ENCODE measurements at regions not wholly inside any gene's neighbourhood (a gene's known extent, or its start where the extent isn't known, plus 50 kb on each side); places are given as distances from the start of the nearest gene placed in this dataset.

DNA sequence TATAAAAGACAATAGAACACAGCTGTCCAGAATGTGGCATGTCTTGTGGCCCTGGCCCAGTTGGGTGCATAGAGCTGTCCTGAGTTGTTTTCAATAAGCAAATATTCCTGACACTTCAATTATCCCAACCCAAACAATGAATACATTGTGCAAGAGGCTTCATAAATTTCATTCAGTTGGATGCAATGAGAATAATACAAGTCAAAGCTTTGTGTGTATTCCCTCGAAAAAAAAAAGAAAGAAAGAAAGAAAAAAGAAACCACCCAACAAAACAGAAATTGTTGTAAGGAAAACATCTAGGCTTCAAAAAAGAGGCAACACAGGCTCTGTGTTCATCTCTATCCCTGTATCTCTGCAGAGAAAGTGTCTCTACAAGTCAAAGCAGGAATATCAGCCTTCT, 138.7 kb upstream of the ADO start:
- no peak for DNase-seq (ENCODE audit: extremely low read depth, low read depth)
- H3K4me3 ChIP-seq (replicated peaks; ENCODE audit: low read depth, low read length), result no peak overlapping the region
- TF ChIP-seq, protein P1, sequence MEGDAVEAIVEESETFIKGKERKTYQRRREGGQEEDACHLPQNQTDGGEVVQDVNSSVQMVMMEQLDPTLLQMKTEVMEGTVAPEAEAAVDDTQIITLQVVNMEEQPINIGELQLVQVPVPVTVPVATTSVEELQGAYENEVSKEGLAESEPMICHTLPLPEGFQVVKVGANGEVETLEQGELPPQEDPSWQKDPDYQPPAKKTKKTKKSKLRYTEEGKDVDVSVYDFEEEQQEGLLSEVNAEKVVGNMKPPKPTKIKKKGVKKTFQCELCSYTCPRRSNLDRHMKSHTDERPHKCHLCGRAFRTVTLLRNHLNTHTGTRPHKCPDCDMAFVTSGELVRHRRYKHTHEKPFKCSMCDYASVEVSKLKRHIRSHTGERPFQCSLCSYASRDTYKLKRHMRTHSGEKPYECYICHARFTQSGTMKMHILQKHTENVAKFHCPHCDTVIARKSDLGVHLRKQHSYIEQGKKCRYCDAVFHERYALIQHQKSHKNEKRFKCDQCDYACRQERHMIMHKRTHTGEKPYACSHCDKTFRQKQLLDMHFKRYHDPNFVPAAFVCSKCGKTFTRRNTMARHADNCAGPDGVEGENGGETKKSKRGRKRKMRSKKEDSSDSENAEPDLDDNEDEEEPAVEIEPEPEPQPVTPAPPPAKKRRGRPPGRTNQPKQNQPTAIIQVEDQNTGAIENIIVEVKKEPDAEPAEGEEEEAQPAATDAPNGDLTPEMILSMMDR (IDR thresholded peaks at IDR 0.05; ENCODE audit: low read depth, low read length, missing control alignments), result no peak

GRCh38 chr10:62666275-62666674, 138.2 kb upstream of the ADO start:
- H3K4me3 ChIP-seq (replicated peaks; ENCODE audit: low read depth, low read length), result no peak overlapping the region
- TF ChIP-seq, protein P1 (IDR thresholded peaks at IDR 0.05; ENCODE audit: low read depth, low read length, missing control alignments), result no peak
- no peak for DNase-seq (ENCODE audit: extremely low read depth, low read depth)

DNA sequence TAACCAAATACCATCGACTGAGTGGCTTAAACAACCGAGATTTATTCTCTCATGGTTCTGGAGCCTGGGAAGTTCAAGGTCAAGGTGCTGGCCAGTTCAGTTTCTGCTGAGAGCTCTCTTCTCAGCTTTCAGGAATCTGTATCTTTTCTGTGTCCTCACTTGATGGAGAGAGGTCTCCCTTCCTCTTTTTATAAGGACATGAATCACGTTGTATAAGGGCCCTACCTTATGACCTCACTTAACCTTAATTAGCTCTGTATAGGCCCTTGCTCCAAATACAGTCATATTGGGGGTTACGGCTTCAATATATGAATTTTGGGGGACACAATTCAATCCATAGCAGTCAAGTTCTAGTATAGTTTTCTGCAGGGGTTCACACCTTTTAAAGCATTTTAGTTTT, 135.2 kb upstream of the ADO start:
- TF ChIP-seq, protein P1 (IDR thresholded peaks at IDR 0.05; ENCODE audit: low read depth, low read length, missing control alignments), result no peak

DNA sequence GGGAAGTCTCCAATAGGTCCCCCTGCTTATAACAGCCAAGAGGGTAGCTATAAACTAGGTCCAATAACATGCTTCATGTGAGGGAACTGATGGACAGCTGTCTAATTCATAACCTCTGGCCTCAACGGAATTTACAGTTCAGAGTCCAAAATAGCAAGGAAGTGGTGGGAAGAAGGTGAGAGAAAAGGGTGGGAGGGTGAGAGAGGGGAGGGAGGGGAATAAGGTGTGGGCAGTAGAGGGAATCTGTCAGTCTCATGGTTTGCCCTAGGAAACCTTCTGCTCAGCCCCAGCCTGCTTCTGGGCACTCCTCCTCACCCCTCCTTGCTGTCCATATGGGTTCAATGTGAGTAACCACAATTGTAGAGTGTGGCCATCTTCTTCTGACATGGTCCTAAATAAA, 133.4 kb upstream of the ADO start:
- no peak for DNase-seq (ENCODE audit: extremely low read depth, low read depth)
- H3K4me3 ChIP-seq (replicated peaks; ENCODE audit: low read depth, low read length), result no peak overlapping the region
- TF ChIP-seq, protein P1 (IDR thresholded peaks at IDR 0.05; ENCODE audit: low read depth, low read length, missing control alignments), result no peak

More for the DNA sequence above, 135.2 kb upstream of the ADO start:
- no peak for DNase-seq (ENCODE audit: extremely low read depth, low read depth)
- no peak overlapping the region for H3K4me3 ChIP-seq (replicated peaks; ENCODE audit: low read depth, low read length)

DNA sequence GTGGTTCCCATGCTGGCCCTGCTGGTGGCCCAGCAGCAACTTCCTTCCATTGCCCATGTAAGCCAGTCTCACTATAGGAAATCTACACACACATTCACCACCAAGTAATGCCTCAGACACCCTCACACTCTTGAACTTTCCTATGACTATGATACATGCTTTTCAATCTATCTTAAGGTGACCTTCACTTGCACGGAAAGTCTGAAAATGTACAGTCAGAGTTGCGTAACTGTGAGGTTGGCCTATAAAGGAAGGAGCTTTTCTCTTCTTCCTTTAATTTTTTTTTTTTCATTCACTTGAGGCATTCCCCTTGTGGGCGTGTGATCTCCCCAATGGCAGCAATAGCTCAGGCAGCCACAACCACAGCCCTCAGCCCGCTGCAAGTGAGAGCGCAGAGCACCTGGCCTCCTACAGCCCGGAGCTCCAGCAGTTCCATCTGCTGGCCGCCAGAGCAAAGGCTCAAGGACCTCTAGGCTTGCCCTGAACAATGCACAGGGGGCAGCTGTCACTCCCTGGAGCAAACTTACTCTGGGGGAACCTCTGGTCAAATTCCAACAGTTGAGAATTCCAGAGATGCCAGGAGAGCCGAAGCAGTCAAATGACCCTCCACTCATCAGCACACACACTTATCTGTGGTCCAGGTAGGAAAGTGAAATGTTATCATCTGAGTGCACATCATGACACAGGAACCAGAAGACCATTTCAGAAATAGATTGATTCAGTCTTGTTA, 123.1 kb upstream of the ADO start:
- DNase-seq (ENCODE audit: extremely low read depth, low read depth), result no peak
- no peak overlapping the region for H3K4me3 ChIP-seq (replicated peaks; ENCODE audit: low read depth, low read length)
- TF ChIP-seq, protein P1 (IDR thresholded peaks at IDR 0.05; ENCODE audit: low read depth, low read length, missing control alignments), result no peak

DNA sequence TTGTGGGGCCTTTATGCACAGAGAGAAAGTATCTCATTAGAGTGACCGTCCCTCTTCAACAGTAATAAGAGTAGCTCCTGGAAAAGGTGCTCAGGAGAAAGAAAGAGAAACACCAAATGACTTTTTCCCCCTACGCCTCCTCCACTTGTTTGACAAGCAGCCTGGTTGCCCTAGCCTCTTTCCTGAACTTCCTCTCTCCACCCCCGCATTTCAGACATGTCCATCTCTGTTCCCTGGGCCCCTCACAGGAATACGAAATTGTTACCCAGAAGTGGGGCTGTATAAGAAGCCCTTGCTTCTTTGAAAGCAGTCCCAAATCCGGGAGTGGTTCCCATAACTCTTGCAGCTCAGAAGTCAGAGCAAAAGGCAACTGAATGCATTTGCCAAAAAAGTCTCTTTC, 119.6 kb upstream of the ADO start:
- no peak for DNase-seq (ENCODE audit: extremely low read depth, low read depth)
- no peak overlapping the region for H3K4me3 ChIP-seq (replicated peaks; ENCODE audit: low read depth, low read length)
- TF ChIP-seq, protein P1 (IDR thresholded peaks at IDR 0.05; ENCODE audit: low read depth, low read length, missing control alignments), result no peak

Measured in HFF-Myc (cell line).